ENCODE measurements at regions not wholly inside any gene's neighbourhood (a gene's known extent, or its start where the extent isn't known, plus 50 kb on each side); places are given as distances from the start of the nearest gene placed in this dataset.

- DNase-seq (no peak), ATAC-seq (no peak)
- H3K27ac Mint-ChIP-seq = no peak overlapping the region
- H3K4me1 Mint-ChIP-seq = no peaks in the 10 kb centered on the region
- H3K9me3 Mint-ChIP-seq = peaks cover 10 to 28% of the 10 kb centered on the region in 2 donors
- H3K27me3 Mint-ChIP-seq = peaks cover 43% of the 10 kb centered on the region
- no peak overlapping the region for H3K4me3 Mint-ChIP-seq
Measured at GRCh38 chr16:86657972-86658371, 79.6 kb downstream of the FOXL1 start.

- H3K27ac Mint-ChIP-seq = no peak overlapping the region
- H3K4me1 Mint-ChIP-seq = peaks cover 18% of the 10 kb centered on the region
- H3K9me3 Mint-ChIP-seq = peaks cover 15 to 22% of the 10 kb centered on the region in 2 donors
- ATAC-seq = no peak
- peaks cover 43% of the 10 kb centered on the region for H3K27me3 Mint-ChIP-seq
- DNase-seq = no peak
- H3K4me3 Mint-ChIP-seq = no peak overlapping the region
Measured at GRCh38 chr16:86660623-86661022, 82.3 kb downstream of the FOXL1 start.

DNA sequence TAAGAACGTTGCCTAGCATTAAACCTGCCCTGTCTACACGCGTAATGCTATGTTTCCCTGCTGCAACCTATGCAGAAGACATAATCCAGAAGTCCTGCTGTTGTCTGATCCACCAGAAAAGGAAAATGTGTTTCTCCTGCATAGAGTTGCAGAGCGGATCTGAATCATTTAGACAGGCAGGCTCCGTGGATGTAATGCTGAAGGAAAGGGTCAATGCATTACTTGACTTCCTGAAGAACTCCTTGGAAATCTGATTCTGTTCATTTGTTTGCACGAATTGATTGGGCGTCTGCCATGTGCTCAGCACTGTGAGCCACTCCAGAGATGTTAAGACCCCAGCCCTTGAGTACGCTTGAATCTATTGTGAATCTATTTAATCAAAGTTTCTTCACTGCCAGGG, 83.4 kb downstream of the FOXL1 start:
- DNase-seq (no peak), ATAC-seq (no peak)
- peaks cover 18% of the 10 kb centered on the region for H3K4me1 Mint-ChIP-seq

GRCh38 chr16:86662195-86662594, 83.8 kb downstream of the FOXL1 start:
- peaks cover 18% of the 10 kb centered on the region for H3K4me1 Mint-ChIP-seq
- ATAC-seq = no peak
- H3K4me3 Mint-ChIP-seq = no peak overlapping the region
- no peak for DNase-seq
- no peak overlapping the region for H3K27ac Mint-ChIP-seq
- H3K27me3 Mint-ChIP-seq = peaks cover 55% of the 10 kb centered on the region
- H3K9me3 Mint-ChIP-seq = peaks cover 15 to 22% of the 10 kb centered on the region in 2 donors

More for the DNA sequence above, 83.4 kb downstream of the FOXL1 start:
- Mint-ChIP-seq H3K27me3 (peaks cover 50% of the 10 kb centered on the region), H3K4me3 (no peak overlapping the region), H3K27ac (no peak overlapping the region), H3K9me3 (peaks cover 15 to 22% of the 10 kb centered on the region in 2 donors)

DNA sequence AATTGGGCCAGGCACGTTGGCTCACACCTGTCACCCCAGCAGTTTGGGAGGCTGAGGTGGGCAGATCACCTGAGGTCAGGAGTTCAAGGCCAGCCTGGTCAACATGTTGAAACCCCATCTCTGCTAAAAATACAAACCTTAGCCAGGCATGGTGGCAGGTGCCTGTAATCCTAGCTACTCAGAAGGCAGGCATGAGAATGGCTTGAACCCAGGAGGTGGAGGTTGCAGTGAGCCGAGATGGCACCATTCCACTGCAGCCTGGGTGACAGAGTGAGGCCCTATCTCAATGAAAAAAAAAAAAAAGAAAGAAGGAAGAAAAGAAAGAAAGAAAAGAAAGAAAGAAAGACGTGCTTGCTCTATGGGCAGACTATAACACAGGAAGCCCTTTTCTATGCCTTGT, 84.4 kb downstream of the FOXL1 start:
- Mint-ChIP-seq H3K4me3 (no peak overlapping the region), H3K4me1 (peaks cover 18% of the 10 kb centered on the region), H3K27me3 (peaks cover 60% of the 10 kb centered on the region), H3K27ac (peak overlapping the region in 1 of 2 donors; percentile 51), H3K9me3 (peaks cover 15 to 22% of the 10 kb centered on the region in 2 donors)
- no peak for DNase-seq
- no peak for ATAC-seq

GRCh38 chr16:86663685-86664521, 85.6 kb downstream of the FOXL1 start:
- DNase-seq (no peak), ATAC-seq (peak; percentile 35)
- Mint-ChIP-seq H3K27ac (peak overlapping the region in 1 of 2 donors; percentile 94), H3K27me3 (peaks cover 55% of the 10 kb centered on the region), H3K4me1 (peaks cover 18% of the 10 kb centered on the region), H3K9me3 (peaks cover 13 to 15% of the 10 kb centered on the region in 2 donors), H3K4me3 (peak overlapping the region; percentile 38 to 74)

DNA sequence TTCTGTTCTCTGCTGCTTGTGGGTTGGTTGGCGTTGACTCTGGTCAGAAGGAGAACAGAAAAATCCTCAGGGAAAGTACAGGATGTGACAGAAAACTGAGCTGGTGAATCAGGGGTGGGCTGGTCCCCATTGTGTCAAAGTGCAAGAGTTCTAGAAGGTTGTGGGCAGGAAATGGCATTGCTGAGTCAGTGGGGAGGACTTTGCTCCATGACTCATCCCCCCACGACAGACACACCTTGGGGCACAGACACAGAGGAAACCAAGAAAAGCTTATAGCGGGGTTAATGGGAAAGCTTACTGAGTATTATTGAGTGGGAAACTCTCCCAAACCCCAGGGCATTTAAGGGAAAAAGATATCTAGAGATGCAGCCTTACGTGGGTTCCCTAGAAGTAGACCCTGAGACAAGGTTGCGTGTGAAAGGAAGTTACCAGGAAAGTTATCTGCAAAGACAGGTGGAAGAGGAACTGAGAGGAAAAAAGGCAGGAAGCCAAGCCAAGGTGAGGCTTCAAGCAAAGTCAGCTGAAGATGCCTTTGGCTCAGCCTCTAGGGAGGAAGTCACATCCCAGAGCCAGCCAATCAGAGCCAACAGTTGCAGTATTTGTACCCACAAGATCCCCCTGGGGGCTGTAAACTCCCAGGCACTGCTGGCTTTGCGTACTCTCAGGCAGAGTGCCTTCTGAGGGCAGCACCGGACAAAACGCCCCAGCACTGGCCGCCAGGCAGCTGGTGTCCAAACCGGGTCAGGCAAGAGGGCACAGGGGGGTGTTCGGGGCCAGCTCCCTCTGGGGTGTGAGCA, 86.4 kb downstream of the FOXL1 start:
- peak; percentile 100 for ATAC-seq
- peaks cover 5 to 8% of the 10 kb centered on the region in 2 donors for H3K9me3 Mint-ChIP-seq
- peak overlapping the region; percentile 38 to 74 for H3K4me3 Mint-ChIP-seq
- H3K27ac Mint-ChIP-seq = peak overlapping the region; percentile 43 to 94
- peaks cover 23% of the 10 kb centered on the region for H3K4me1 Mint-ChIP-seq
- DNase-seq = peak; percentile 37 to 80
- peaks cover 53% of the 10 kb centered on the region for H3K27me3 Mint-ChIP-seq

DNA sequence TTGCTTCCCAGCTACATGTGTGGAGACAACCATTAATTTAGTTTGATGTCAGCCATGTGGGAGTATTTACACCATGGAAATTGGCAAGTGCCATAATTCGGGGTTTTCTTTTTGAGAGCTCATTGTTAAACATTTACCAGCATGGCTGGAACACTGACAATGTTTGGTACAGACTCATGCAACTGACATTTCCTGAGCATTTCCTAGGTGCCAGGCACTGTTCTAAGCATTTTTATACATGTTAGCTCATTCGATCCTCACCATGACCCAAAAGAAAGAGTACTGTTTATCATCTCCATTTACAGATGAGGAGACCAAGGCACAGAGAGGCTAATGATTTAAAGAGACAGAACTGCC, 86.9 kb downstream of the FOXL1 start:
- peaks cover 26% of the 10 kb centered on the region for H3K4me1 Mint-ChIP-seq
- peaks cover 55% of the 10 kb centered on the region for H3K27me3 Mint-ChIP-seq
- DNase-seq (no peak), ATAC-seq (no peak)
- no peak overlapping the region for H3K27ac Mint-ChIP-seq
- no peak overlapping the region for H3K4me3 Mint-ChIP-seq
- H3K9me3 Mint-ChIP-seq = peaks cover 0 to 5% of the 10 kb centered on the region in 2 donors

DNA sequence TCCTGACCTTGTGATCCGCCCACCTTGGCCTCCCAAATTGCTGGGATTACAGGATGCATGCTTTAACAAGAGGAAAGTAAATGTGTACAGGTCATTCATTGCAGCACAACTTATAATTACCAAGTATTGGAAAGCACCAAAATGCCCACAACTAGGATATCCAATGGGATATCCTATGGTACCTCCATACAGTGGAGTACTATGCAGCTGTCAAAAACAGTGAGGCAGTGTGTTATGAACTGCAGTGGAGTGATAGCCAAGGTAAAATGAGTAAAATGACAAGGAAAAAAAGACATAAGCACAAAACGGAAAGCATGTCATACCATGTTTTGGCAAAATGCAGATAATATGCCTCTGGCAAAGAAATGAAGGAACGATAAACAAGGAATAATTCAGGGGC, 87.6 kb downstream of the FOXL1 start:
- peaks cover 26% of the 10 kb centered on the region for H3K4me1 Mint-ChIP-seq
- H3K9me3 Mint-ChIP-seq = peaks cover 0 to 5% of the 10 kb centered on the region in 2 donors
- H3K4me3 Mint-ChIP-seq = no peak overlapping the region
- ATAC-seq (no peak), DNase-seq (no peak)
- no peak overlapping the region for H3K27ac Mint-ChIP-seq
- H3K27me3 Mint-ChIP-seq = peaks cover 58% of the 10 kb centered on the region

DNA sequence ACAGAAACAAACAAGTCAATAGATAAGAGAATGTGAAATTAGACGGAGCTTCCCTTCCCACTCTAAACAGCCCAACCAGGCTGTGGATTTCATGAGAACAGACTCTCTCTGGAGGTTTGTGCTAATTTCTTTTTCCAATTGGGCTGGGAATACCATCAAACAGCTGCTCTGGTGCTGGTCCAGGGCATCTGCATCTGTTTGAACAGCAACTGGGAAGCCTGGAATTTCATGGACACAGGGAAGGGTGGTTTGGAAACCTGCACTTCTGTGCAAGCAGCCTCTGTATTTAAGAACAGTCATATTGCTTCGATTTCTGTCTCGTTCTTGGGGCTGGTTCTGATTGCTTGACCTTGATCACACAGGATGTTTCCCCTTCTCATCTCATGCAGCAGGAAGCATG, 88.7 kb downstream of the FOXL1 start:
- ATAC-seq = no peak
- no peak overlapping the region for H3K4me3 Mint-ChIP-seq
- H3K27me3 Mint-ChIP-seq = peaks cover 47% of the 10 kb centered on the region
- no peak for DNase-seq
- peaks cover 0 to 5% of the 10 kb centered on the region in 2 donors for H3K9me3 Mint-ChIP-seq
- peaks cover 26% of the 10 kb centered on the region for H3K4me1 Mint-ChIP-seq
- no peak overlapping the region for H3K27ac Mint-ChIP-seq

DNA sequence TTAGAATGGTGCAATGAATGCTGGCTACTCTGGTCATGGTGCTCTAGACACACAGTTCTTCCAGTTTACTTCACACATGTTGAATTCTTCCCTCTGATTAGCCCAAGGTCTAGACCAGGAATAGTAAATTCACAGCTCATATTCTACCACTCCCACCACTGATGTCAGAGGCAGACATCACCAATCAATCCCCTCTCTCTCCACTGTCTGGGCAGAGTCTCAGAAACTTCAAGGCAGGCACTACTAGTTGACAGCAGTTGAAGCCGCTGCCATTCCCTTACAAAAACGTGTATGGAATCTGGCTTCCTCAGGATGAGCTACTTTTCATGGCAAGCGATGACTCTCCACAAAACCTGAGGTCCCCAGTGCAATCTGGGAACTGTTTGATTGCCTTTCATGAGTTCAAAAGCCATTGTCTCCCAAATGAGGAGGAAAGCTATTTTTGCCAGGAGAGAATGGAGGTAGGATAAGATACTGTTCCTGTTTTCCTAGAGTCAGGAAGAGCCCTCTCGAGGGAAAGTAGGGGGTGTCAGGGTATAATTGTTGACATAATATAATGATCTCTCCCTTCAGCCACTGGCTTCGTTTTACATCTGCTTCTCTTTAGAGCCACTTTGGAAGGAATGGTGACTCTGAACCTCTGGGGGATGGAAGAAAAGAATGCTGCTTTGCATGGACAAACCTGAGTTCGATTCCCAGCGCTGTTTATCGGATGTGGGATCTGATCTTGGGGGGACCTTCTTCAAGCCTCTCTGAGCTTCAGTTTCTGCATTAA, 90.0 kb downstream of the FOXL1 start:
- H3K4me1 Mint-ChIP-seq = peaks cover 26% of the 10 kb centered on the region
- H3K9me3 Mint-ChIP-seq = peaks cover 0 to 5% of the 10 kb centered on the region in 2 donors
- ATAC-seq (no peak), DNase-seq (no peak)
- no peak overlapping the region for H3K4me3 Mint-ChIP-seq
- peaks cover 38% of the 10 kb centered on the region for H3K27me3 Mint-ChIP-seq
- H3K27ac Mint-ChIP-seq = no peak overlapping the region

DNA sequence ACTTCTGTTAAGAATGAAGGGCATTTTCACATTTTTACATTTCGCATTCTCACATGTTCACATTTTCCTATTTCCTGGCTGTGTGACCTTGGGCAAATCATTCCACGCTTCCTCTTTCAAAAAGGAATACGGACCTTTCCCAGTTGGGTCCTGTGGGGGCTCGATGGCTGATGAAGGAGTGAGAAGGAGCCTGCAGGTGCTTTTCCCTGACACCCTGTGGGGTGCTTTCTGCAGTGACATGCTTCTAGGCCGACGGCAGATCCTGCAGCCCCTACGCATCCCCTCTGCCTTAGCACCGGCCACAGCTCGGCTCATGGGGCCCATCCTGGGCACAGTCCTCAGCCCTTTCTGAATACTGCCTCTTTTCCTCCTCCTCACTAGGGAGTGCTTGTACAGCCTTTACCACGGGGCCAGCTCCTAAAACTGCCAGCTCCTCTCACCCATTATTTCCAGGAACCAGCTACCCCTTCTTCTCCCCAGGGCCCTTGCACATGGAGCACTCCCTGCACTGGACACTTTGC, 91.0 kb downstream of the FOXL1 start:
- H3K4me3 Mint-ChIP-seq = no peak overlapping the region
- H3K9me3 Mint-ChIP-seq = peaks cover 0 to 5% of the 10 kb centered on the region in 2 donors
- ATAC-seq = no peak
- peaks cover 38% of the 10 kb centered on the region for H3K27me3 Mint-ChIP-seq
- H3K27ac Mint-ChIP-seq = no peak overlapping the region
- H3K4me1 Mint-ChIP-seq = peaks cover 21% of the 10 kb centered on the region
- DNase-seq = no peak

DNA sequence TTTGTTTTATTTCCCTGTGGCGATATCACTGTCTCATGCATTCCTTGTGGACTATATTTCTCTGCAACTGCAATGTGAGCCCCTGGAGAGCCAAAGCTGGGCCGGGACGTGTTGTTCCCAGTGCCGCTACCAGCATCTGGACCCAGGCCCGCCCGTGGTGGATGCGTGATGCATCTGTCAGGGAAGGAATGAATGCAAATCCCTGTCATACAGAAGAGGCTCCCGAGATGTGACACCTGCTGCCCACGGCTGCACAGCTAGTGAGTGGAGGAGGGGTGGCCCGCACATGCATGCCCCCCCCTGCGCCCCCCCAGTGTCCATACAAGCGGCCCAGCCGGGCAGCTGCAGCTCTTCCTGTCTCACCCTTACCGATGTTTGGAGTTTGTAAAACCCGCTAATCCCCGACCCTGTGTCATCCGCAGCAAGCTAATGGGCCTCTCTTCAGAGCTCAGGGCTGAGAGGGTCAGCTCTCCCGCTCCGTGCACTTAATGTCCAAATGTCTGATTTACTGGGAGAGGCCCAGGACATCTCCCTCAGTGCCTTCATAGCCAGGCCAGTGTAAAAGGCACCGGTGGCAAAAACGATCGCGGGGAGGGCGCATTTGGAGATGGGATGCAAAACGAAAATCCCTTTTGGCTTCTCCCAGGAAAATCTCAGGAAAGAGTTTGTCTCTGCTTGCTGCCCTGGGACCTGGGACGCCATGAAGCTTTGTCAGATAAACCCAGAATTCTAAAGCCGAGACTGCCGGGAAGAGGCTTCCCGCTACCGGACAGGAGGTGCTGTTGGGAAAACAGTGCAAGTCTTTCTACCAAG, 91.8 kb downstream of the FOXL1 start:
- peaks cover 13% of the 10 kb centered on the region for H3K4me1 Mint-ChIP-seq
- peaks cover 38% of the 10 kb centered on the region for H3K27me3 Mint-ChIP-seq
- H3K9me3 Mint-ChIP-seq = no peaks in the 10 kb centered on the region
- no peak overlapping the region for H3K4me3 Mint-ChIP-seq
- ATAC-seq (no peak), DNase-seq (no peak)
- H3K27ac Mint-ChIP-seq = peak overlapping the region in 1 of 2 donors; percentile 21

GRCh38 chr16:86670750-86671234, 92.4 kb downstream of the FOXL1 start:
- Mint-ChIP-seq H3K9me3 (no peaks in the 10 kb centered on the region), H3K27me3 (peaks cover 38% of the 10 kb centered on the region), H3K27ac (no peak overlapping the region), H3K4me3 (no peak overlapping the region), H3K4me1 (peaks cover 8% of the 10 kb centered on the region)
- ATAC-seq (no peak), DNase-seq (no peak)
